Left kidney (tissue), 1 donor: ENCODE measurements at regions not wholly inside any gene's neighbourhood (a gene's known extent, or its start where the extent isn't known, plus 50 kb on each side); places are given as distances from the start of the nearest gene placed in this dataset.
"Not testable (repeated sequence)": the region's sequence is repeated elsewhere in the genome, so short reads cannot be mapped to it uniquely, and the experiment has no call there.

Source experiments
- DNase-seq: peaks from one replicate; pipeline ENCODE4 v3.0.0-alpha.2; 2013

GRCh38 chr15:95760508-95760907, 570.0 kb upstream of the NR2F2 start:
- no peak for DNase-seq

- DNase-seq, result no peak
Measured at GRCh38 chr15:95761501-95762165, 568.9 kb upstream of the NR2F2 start.

GRCh38 chr15:95763426-95763825, 567.1 kb upstream of the NR2F2 start:
- DNase-seq, result no peak

- no peak for DNase-seq
Measured at GRCh38 chr15:95765161-95765560, 565.3 kb upstream of the NR2F2 start.

- DNase-seq, result no peak
Measured at GRCh38 chr15:95770196-95770595, 560.3 kb upstream of the NR2F2 start.

- no peak for DNase-seq
Measured at GRCh38 chr15:95772982-95773381, 557.5 kb upstream of the NR2F2 start.

- no peak for DNase-seq
Measured at GRCh38 chr15:95784508-95784907, 546.0 kb upstream of the NR2F2 start.

- not testable (repeated sequence) for DNase-seq
Measured at GRCh38 chr15:95785276-95785675, 545.2 kb upstream of the NR2F2 start.

GRCh38 chr15:95793231-95793630, 537.3 kb upstream of the NR2F2 start:
- DNase-seq, result no peak

GRCh38 chr15:95795386-95795785, 535.1 kb upstream of the NR2F2 start:
- DNase-seq, result no peak

GRCh38 chr15:95799286-95800200, 531.0 kb upstream of the NR2F2 start:
- no peak for DNase-seq

GRCh38 chr15:95804484-95804883, 526.0 kb upstream of the NR2F2 start:
- no peak for DNase-seq

GRCh38 chr15:95812491-95812890, 518.0 kb upstream of the NR2F2 start:
- no peak for DNase-seq

GRCh38 chr15:95814908-95815307, 515.6 kb upstream of the NR2F2 start:
- no peak for DNase-seq

- DNase-seq, result no peak
Measured at GRCh38 chr15:95816591-95816990, 513.9 kb upstream of the NR2F2 start.

GRCh38 chr15:95822961-95823360, 507.5 kb upstream of the NR2F2 start:
- no peak for DNase-seq

GRCh38 chr15:95825208-95825607, 505.3 kb upstream of the NR2F2 start:
- no peak for DNase-seq

GRCh38 chr15:95825671-95826411, 504.7 kb upstream of the NR2F2 start:
- no peak for DNase-seq

GRCh38 chr15:95826412-95827195, 503.9 kb upstream of the NR2F2 start:
- DNase-seq, result no peak

GRCh38 chr15:95829062-95829461, 501.4 kb upstream of the NR2F2 start:
- DNase-seq, result no peak

GRCh38 chr15:95830281-95830680, 500.2 kb upstream of the NR2F2 start:
- DNase-seq, result no peak

- DNase-seq, result no peak
Measured at GRCh38 chr15:95832668-95833067, 497.8 kb upstream of the NR2F2 start.
